Prostate gland (tissue), 2 donors: ENCODE measurements at regions not wholly inside any gene's neighbourhood (a gene's known extent, or its start where the extent isn't known, plus 50 kb on each side); places are given as distances from the start of the nearest gene placed in this dataset.

ENCODE experiments used
- DNase-seq: peaks from one replicate; pipeline ENCODE4 v3.0.0-alpha.2; 2019; ENCODE audit warnings: low spot score
- H3K27ac ChIP-seq, 2 donors: fragments of 200-600 bp; sonication (generic); 2 replicates each; pipeline ENCODE4 v1.5.1; 2017 to 2019
- H3K27me3 ChIP-seq: fragments of 200-600 bp; sonication (generic); replicated peaks from 2 replicates; pipeline ENCODE4 v1.5.1; 2019; ENCODE audit not compliant: insufficient read depth
- H3K36me3 ChIP-seq, 2 donors: fragments of 200-600 bp; sonication (generic); 1 replicate in 1 of 2; 2 replicates in 1 of 2; pipeline versions ENCODE4 v1.5.1 to v1.8.1; 2017 to 2019
- H3K4me1 ChIP-seq: fragments of 200-600 bp; sonication (generic); replicated peaks from 2 replicates; pipeline ENCODE4 v1.5.1; 2019
- H3K4me3 ChIP-seq, 2 donors: fragments of 200-600 bp; sonication (generic); 2 replicates each; pipeline ENCODE4 v1.5.1; 2017 to 2019
- H3K9me3 ChIP-seq: fragments of 200-600 bp; sonication (generic); 2 replicates; pipeline ENCODE4 v1.5.1; 2017
- CTCF ChIP-seq, 4 experiments: fragments of 200-600 bp in 2 of 4; fragments of 450-650 bp in 2 of 4; sonication (generic) in 2 of 4; IDR thresholded peaks; 1 replicate in 3 of 4; 2 replicates in 1 of 4; pipeline ENCODE4 v1.5.1; 2016 to 2019; ENCODE audit warnings: antibody characterized with exemption in 4 of 4, mild to moderate bottlenecking in 2 of 4, moderate library complexity in 2 of 4
- POLR2A ChIP-seq: fragments of 450-650 bp; IDR thresholded peaks from one replicate; pipeline ENCODE4 v1.6.1; 2016; ENCODE audit warnings: antibody characterized with exemption, mild to moderate bottlenecking
- POLR2AphosphoS5 ChIP-seq: sonication (generic); formaldehyde crosslinking; IDR thresholded peaks from one replicate; pipeline ENCODE4 v1.6.1; 2017; ENCODE audit warnings: antibody characterized with exemption
- WGBS: methylation state at CpG from one replicate; pipeline ENCODE4 v1.1.5; 2018; 5-methylcytosine and 5-hydroxymethylcytosine counted together
- intact Hi-C: fragments of 100-400 bp; cut with DNase I; formaldehyde crosslinking; loops from one replicate; pipeline ENCODE4 v1.14.2; 2022

- WGBS, result 94% methylated on average over 1 of the region's 1 CpG
- H3K4me3 ChIP-seq, result no peak overlapping the region
- no peaks in the 10 kb centered on the region for H3K9me3 ChIP-seq
- DNase-seq, result no peak
- H3K27ac ChIP-seq, result no peak overlapping the region
- no peaks in the 10 kb centered on the region for H3K4me1 ChIP-seq
- intact Hi-C loops, result no loop called here
- TF ChIP-seq POLR2AphosphoS5 (no peak), POLR2A (no peak), CTCF (IDR thresholded peaks at IDR 0.05) (no peak)
- no peaks in the 10 kb centered on the region for H3K36me3 ChIP-seq
- no peaks in the 10 kb centered on the region for H3K27me3 ChIP-seq
Observed at GRCh38 chr1:115556236-115556635, 85.5 kb upstream of the VANGL1 start.

DNA sequence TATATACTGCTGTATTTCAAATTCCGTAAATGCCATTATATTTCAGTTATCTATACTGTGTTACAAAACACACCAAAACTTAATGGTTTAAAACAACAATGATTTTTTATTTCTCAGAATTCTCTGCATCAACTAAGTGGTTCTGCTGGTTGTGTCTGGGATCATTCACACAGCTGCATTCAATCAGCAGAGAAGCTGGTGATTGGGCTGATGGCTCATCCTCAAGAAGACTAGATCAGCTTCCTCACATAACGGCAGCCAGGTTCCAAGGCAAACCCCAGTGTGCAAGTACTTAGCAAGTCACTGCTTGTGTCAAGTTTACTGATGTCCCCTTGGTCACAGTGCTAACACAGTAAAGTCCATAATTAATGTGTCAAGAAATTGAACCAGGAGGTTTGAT lies 86.3 kb upstream of the VANGL1 start:
- Histone ChIP-seq H3K9me3 (no peaks in the 10 kb centered on the region), H3K4me3 (no peak overlapping the region), H3K4me1 (no peaks in the 10 kb centered on the region), H3K27me3 (no peaks in the 10 kb centered on the region), H3K36me3 (no peaks in the 10 kb centered on the region), H3K27ac (no peak overlapping the region)
- no peak for DNase-seq
- TF ChIP-seq CTCF (IDR thresholded peaks at IDR 0.05) (no peak), POLR2AphosphoS5 (no peak), POLR2A (no peak)
- WGBS, result 11% methylated on average over 2 of the region's 2 CpGs
- intact Hi-C loops, result no loop called here

GRCh38 chr1:115547696-115548095 lies 94.1 kb upstream of the VANGL1 start:
- Histone ChIP-seq H3K9me3 (no peaks in the 10 kb centered on the region), H3K36me3 (no peaks in the 10 kb centered on the region), H3K4me1 (no peaks in the 10 kb centered on the region), H3K27me3 (no peaks in the 10 kb centered on the region), H3K4me3 (no peak overlapping the region), H3K27ac (no peak overlapping the region)
- WGBS, result 68% methylated on average over 6 of the region's 6 CpGs
- no peak for DNase-seq
- intact Hi-C loops, result no loop called here
- TF ChIP-seq CTCF (IDR thresholded peaks at IDR 0.05) (no peak), POLR2A (no peak), POLR2AphosphoS5 (no peak)

GRCh38 chr1:115546846-115547245 lies 94.9 kb upstream of the VANGL1 start:
- Histone ChIP-seq H3K36me3 (no peaks in the 10 kb centered on the region), H3K9me3 (no peaks in the 10 kb centered on the region), H3K27ac (no peak overlapping the region), H3K27me3 (no peaks in the 10 kb centered on the region), H3K4me1 (no peaks in the 10 kb centered on the region), H3K4me3 (no peak overlapping the region)
- TF ChIP-seq POLR2AphosphoS5 (no peak), POLR2A (no peak), CTCF (IDR thresholded peaks at IDR 0.05) (no peak)
- DNase-seq, result no peak
- WGBS, result 94% methylated on average over 2 of the region's 2 CpGs
- intact Hi-C loops, result no loop called here

- no peaks in the 10 kb centered on the region for H3K27me3 ChIP-seq
- peak; percentile 30 for DNase-seq
- no peaks in the 10 kb centered on the region for H3K36me3 ChIP-seq
- no peaks in the 10 kb centered on the region for H3K4me1 ChIP-seq
- 53% methylated on average over 9 of the region's 9 CpGs for WGBS
- no peak for TF ChIP-seq POLR2A
- no peak for TF ChIP-seq POLR2AphosphoS5
- peak in 2 of 4 experiments; percentile 44 to 58 for TF ChIP-seq CTCF (IDR thresholded peaks at IDR 0.05)
- no peaks in the 10 kb centered on the region for H3K9me3 ChIP-seq
- no peak overlapping the region for H3K27ac ChIP-seq
- intact Hi-C loops, result no loop called here
- H3K4me3 ChIP-seq, result no peak overlapping the region
Observed at GRCh38 chr1:115545791-115546733, 95.7 kb upstream of the VANGL1 start.
